Activated CD4-positive, alpha-beta T cell treated with anti-CD3 and anti-CD28 coated beads for 4 hours (primary cell): ENCODE measurements at regions not wholly inside any gene's neighbourhood (a gene's known extent, or its start where the extent isn't known, plus 50 kb on each side); places are given as distances from the start of the nearest gene placed in this dataset.

Experiments used
- DNase-seq, 2 donors: peaks; one replicate each; pipeline ENCODE4 v3.0.0-alpha.2; 2020

DNA sequence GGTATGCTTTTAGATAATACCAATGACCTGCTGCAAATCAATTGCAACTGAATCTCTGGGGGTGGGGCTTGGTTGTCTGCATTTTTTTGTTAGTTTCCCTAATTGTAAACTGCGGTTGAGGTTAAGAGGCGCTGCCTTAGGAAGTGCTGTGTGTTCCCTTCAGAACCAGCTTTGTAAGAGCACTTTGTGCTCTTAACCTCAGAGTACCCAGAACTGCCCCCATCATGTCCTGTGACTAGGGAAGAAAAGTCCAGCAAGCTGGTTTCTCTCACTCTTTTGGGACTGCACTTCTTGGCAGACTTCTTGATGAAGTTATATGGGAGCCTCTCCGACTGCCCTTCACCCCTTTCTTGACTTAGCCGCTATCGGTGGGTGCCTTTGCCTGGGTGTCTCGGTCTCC is 245.5 kb upstream of the CXCR4 start:
- no peak for DNase-seq

DNA sequence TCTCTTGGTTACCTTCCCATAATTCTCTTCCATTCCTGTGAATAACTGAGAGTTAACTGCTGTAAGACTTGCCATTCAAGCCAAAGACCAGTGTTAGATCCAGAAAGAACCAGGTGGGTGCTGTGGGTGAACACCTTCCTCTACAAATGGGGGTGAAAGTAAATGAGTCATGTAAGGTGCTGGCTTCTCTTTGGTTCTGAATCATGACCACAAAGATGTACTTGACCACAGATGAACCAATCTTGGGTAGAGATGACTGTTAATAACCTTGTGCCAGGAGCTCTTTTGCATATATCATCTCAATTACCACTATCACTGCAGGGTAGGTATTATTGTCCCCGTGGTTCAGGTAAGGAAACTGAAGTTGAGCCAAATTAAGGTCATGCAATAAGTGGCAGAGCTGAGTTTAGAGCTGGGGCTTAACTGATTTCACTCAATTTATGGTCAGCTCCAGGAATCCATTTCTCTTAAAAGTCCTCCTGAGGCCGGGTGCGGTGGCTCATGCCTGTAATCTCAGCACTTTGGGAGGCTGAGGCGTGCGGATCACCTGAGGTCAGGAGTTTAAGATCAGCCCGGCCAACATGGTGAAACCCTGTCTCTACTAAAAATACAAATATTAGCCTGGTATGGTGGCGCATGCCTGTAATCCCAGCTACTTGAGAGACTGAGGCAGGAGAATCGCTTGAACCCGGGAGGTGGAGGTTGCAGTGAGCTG is 244.9 kb upstream of the CXCR4 start:
- DNase-seq: no peak

DNA sequence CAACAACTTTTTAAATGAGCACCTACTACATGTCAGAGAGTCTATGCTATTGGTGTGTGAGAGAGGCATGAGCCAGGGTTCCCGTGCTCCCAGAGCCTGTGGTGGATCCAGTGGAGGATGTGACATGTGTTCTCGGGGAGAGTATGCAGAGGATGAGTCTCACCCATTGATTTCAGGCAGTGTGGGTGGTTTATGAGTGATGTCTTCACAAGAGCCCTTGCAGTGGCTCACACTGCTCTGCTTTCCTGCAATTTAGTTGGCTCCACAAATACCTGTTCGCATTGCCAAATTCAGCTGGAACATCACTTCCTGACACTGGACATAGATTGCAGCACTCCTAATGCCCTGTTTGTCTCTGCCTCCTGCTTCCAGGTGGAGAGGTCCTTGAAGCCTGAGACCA is 243.6 kb upstream of the CXCR4 start:
- DNase-seq: no peak

DNA sequence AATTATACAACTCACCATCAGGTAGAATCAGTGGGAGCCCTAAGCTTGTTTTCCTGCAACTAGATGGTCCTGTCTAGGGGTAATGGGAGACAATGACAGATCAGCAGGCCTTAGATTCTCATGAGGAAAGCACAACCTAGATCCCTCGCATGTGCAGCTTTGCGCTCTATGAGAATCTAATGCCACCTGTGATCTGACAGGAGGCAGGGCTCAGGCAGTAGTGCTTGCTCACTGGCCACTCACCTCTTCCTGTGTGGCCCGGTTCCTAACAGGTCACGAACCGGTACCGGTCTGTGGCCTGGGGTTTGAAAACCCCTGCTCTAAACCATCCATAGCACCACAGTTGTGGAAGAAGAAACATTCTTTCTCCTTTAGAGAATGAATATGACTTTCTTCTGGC is 242.8 kb upstream of the CXCR4 start:
- no peak for DNase-seq

DNA sequence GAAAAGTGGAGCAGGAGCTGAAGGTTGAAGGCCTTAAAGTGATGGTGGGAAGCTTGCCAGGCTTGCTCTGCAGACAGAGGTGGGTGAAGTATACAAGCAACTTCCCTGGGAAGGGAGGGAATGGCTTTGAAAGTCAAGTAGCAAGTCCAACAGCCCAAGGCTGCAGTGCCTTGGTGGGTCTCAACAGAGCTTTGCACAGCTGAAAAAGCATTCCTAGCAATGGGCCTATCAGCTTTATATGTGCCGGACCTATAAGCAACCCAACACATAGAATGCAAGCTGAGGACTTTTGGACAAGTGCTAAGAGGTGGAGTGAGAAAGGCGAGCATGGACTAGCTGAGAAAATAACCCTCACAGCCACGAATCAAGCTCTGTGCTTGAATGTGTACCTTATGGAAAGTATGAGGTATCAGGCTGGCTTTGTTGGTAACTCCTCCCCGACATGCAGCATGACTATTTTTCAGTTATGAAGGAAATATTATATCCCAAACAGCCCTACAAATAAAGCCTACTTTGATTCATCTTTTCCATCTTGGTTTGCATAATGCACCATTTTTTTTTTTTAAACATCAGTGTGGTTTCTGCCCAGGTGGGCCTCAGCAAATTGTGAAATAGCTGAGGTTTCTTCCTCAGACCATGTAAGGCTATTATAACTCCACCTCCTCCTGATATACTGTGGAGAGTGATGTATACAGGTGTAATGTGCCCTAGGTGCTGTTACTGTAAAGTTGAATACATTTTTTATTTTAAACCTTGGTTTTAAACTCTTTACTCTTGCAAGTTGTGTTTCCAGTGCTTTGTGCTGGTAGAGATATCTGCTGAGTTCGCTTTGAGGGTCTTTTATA is 241.4 kb upstream of the CXCR4 start:
- no peak for DNase-seq

DNA sequence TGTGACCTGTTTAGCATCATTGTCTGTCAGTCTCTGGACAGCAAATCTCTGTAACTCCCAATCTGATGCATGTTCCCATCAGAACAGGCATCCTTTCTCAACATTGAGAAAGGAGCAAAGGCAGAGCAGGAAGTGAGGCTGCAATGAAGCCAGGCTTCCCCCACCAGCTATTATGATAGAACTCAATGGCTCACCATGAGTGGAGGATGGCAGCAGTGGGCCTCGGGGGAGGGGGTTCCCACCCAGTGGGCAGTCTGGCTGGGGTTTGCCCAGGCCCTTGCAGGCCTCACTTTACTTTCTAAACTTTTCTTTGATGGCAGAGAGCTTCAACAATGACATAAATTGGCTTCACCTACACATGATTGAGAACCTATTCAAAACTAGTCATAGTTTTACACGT is 240.6 kb upstream of the CXCR4 start:
- DNase-seq: no peak

DNA sequence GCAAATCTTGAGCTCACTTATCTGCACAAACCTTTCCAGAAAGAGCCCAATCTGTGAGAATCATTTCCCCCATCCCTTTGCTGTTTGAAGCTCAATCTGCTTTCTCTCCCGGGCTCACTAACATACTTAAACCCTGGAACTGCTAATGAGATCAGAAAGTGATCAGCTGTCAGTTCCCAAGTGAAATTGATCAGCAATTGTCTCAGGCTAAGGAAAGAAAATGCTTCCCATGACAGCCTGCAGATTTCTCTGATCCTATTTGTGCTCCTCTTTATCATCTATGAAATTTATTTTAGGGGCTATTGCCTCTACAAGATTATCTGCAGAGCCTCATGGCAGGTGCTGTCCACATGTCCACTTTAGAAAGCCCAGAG is 239.0 kb upstream of the CXCR4 start:
- DNase-seq: no peak

DNA sequence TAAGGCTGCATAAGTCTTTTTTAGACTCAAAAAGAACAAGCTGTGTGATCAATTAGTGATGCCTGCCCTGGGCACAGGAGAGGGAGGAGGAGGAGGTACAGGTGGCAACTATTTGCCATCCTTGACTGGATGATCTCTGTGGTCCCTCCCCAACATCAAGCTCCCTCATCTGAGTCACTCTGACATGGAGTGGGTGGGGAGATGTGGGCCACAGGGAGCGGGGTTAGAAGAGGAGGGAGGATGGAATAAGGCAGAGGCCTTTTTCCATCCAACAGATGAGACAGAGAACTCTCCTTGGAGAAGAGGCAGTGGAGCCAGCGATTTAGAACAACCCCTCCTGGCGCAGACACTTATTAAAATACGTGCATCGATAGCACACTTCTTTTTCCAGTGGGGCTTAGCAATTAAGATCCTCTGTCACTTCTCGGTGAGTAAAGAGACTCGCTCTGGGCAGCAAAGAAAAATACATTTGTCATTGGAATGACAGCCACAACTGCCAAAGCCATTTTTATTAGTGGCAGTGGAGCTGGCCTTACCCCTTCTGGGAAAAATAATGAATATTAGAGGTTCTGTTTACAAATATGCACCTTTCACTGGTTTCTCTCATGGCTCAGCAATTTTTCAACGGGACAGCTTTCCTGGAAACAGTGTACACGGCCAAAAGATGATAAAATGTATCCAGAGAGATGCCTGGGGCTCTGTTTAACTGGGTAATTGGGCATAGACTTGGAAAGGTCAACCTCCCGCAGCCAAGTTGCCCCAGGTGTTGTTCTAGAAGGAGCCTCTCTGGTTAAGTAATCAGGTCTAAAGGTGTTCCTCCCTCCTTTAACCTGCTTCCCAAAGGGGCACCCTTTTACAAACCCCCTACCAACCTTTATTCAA is 238.4 kb upstream of the CXCR4 start:
- no peak for DNase-seq

DNA sequence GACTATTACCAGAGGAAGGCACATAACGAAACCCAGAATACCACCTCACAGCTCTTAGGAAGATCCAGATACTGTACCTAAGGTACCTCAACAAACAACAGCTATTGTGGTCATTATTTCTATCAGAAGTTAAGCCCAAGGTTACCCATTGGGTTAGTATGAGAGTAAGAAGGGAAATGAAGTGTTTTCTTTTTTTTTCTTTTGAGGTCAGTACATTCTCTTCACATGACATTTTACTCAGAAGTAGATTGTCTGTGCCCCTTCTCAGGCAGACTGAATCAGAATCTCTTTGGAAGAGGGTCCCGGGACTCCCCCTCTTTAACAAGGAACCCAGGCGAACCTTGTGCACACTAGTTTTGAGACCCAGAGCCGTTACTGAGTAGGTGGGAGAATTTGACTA is 233.7 kb upstream of the CXCR4 start:
- no peak for DNase-seq

DNA sequence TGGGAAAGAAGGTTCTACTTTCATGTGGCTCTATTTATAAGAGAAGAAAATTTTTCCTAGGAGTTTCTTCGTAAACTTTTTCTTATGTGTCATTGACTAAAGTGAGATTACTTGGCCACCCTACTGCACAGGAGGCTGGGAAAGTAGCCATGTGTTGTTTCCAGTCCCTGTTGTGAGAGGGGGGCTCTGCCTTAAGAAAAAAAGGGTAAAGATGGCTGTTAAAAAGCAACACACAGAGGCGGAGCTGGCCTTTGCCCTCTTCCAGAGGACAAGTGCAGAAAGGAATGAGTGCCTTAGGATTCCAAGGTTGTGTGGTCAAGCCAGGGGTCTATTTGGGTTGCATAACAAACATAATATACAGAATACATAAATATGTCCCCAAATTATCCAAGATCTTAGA is 230.0 kb upstream of the CXCR4 start:
- DNase-seq: no peak

DNA sequence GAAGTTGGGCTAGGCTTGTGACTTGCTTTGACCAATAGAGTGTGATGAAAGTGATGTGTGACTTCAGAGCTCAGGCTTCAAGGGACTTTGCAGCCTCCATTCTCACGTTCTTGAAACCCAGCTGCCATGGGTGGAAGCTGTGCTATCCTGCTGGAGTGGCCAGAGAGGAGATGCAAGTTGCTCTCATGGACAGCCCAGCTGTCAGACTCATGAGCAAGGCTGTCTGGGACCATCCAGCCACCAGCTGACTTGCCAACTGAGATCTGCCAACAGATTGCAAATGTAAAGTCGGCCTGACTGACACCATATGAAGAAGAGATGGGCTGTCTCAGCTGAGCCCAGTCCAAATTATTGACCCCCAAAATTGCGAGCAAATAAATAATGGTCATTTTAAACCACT is 226.4 kb upstream of the CXCR4 start:
- DNase-seq: no peak

DNA sequence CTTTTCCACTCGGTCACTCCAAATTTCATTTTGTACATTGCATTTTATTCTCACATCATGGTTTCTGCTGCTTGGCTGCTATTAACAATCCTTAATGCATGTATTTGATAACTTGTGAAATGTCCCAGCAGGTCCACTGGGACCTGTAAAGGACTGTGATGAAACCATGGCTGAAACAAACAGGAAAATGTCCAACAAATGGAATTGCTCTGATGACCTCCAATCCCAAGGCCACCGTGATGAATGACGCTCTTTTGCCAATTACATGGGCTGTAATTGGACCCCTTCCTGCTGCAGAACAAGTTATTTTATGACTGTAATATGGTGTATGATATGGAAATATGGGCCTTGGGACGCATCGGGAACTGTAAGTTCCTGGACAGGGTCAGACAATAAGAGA is 224.2 kb upstream of the CXCR4 start:
- DNase-seq: no peak

DNA sequence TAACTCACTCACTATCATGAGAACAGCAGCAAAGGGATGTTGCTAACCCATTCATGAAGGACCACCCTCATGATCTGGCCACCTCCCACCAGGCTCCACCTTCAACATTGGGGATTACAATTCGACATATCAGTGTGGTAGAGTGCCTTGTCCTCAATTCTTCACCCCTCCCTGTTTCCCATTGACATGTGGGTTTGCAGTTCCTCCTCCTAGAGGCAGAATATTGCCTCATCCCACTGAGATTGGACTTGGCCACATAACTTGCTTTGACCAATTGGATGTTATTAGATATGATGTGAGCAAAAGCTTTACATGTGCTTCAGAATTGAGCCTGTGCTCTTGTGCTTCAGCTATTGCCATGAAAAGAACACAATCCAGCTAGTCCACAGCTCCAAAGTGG is 217.0 kb upstream of the CXCR4 start:
- no peak for DNase-seq

DNA sequence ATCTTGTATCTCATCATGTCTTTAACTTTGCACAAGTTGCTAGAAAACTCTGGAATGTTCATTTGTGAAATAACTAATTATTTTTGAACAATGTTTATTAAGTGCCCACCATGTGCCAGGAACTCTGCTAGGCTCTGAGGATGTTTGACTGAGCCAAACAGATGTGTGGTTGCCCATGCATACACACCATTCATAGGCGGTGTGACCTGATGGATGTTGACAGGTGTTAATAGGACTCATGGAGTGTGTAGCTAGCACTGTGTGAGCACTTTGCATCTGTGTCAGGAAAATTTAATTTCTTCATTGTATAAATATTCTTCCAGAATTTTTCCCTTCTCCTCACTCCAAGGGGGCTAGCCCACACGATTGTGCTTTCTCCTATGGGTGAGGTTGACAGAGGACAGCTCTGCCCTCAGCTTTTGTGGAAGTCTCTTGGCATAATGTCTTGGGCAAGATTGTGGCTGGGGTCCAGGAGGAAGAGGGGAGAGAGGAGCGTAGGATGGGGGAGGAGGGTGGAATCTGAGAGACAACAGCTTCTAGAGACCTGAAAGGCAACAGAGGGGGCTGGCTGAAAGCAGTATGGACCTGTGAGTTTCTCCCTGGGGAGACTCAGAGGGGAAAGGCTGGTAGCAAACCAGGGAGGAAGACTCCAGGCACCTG is 214.6 kb upstream of the CXCR4 start:
- no peak for DNase-seq

DNA sequence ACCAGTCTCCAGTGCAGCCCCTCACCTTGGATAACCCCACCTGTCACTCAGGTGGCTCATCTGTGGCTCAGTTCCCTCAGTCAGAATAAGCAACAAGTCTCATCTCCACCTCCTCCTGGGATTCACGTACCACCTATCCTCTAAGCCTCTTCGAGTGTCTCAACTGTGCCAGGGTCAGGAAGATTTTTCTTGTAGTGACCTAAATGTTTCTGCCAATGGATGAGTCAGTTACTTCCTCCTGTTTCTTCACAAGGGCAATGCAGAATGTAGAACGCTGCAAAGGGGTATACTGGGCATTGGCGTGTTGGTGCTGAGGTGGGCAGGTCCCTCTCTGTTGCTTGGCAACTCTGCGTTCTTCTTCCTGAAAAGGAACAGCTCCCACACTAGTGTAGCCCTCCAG is 213.3 kb upstream of the CXCR4 start:
- DNase-seq: no peak

DNA sequence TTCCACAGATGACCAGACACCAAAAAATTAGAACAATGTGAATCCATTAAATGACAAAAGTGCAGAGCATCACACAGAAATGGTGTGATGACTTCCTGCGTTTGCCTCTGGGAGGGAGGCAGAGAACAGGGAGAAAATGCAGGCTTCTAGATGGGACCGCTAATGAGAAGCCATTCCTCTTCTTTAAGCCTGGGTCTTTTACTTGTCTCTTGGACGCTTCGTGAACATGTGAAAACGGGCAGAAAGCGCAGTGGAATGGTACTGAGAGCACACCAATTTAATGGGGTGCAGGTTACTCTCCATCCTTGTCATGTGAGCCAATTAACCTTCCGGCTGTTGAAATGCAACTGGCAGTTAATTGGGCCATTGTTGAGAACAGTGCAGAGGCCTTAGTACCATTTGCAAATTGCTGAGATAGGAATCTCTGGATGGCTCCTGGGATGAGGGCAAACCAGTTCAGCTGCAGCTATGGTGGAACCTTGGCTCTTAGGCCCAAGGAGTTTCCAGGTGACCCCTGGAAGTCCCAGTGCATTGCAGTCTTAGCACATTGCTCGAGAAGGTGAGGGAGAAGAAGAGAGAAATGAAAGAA is 210.4 kb upstream of the CXCR4 start:
- no peak for DNase-seq

DNA sequence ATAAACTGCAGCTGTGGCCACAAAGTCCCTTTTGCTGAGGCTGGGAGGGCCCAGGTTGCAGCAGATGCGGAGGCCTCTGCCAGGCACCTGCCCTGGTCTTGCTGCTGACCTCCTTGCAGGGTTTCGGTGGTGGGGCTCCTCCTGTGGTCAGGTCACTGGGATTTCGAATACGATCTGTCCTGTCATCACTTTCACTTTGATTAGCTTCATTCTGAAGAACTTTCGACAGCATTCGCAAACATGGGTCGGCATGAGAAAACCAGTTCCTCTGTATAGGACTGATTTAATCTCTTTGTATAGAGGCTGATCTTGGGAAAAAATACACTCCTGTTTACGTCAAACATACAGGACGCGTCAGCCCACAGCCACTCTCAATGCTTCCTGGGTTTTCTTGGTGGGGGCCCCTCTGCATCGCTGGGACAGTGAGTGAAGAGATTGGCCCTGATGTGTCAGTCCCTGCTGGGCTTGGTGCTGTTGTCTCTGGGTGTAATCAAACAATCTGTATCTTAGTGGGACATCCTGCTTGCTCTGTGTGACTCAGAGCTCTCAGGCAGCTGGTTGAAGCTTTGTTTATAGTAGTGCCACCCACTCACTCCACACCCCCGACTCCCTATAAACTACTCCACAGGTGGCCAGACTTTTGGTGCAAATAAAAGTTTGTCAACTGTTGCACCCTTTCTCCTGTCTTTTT is 209.4 kb upstream of the CXCR4 start:
- DNase-seq: peak; percentile 74

DNA sequence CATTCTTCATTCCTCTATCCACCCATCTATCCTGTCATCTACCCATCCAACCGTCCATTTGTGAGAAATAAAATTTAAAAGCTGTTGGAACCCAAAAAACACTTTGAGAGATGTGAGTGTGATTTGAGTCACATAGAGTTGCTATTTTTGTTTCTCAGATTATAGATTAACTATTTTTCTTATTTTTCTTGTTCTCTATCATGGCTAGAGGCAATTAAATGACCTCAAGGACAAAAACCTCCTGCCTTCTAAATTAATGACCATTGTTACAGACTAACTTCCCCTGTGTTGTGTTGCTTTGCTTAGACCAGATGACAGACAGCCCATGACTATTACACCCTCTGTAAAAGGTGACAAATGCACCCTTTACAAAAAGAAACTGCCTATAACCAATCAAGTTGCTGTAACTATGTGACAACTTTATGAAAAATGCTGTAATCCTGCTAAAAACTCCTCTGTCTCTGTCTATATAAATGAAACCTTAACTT is 207.9 kb upstream of the CXCR4 start:
- no peak for DNase-seq

DNA sequence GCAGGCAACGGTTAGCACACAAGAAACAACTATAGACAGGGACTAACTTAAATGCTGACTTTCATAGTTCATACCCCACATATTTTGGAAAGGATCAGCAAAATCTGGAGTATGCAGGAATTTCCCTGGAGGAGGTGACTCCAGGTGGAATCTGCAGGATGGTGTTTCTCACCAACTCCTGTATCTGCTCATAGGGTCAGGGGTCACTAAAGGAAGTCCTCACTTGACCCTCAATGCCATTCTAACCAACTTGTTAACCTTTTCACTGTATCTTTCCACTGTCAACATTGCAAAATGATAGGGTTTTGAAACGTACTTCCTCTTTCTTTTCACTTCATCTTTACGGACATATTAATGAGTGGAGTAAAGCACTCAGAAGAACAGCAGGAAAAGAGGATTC is 207.0 kb upstream of the CXCR4 start:
- no peak for DNase-seq

DNA sequence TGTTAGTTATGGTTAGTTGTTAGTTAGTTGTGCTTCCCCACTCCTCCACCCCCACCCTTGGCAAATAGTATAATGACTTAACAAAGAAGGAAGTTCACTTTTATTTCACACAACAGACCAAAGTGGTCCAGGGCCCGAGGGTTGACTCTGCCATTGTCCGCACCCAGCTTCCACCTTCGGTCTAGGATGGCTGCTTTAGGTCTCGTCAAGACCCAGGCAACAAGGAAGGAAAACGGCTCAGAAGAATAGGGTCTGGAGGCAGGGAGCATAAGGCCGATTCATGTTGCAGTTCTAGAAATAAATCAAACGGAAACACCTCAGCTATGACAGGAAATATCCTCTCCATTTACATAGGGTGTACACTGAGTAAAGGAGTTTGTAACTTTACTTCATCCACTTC is 206.0 kb upstream of the CXCR4 start:
- DNase-seq: no peak

DNA sequence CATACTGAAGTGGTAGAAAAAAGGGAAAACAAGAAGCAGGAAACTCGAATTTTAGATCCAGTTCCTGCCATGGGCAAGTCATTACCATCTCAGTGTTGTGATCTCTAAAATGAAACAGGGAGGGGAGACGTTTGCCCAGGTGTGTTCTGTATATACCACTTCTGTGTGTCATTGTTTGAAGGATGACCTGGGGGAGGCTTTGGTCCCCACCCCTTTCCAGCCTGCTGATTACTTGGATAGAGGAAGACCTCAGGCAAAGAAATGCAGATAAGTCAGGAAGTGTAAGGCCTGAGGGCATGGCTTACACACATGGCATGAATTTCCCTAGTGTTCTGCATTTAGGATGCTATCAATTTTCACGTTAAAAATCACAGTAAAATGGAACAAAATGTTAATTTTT is 205.2 kb upstream of the CXCR4 start:
- DNase-seq: no peak

DNA sequence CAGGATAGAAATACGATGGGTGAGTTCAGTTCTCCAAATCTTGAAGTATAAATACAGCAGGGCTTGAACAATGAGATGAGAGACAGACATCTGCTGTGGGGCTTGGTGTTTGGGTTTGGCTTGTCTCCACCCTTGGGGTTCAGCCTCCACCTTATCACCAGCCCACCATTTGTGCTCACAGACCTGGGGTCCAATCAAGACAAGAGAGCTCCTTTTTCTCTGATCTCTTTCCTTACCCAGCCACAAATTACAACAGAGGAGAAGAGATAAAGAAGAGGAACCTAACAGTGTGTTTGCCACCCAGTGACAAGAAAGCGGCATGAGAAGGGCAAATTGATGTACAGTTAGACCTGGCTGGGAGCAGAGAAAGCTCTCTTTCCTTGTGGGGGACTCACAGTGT is 204.5 kb upstream of the CXCR4 start:
- DNase-seq: no peak
